ENCODE measurements at regions not wholly inside any gene's neighbourhood (a gene's known extent, or its start where the extent isn't known, plus 50 kb on each side); places are given as distances from the start of the nearest gene placed in this dataset.
A peak's percentile ranks its signal among the peaks of the same experiment; 100 is the strongest.

DNA sequence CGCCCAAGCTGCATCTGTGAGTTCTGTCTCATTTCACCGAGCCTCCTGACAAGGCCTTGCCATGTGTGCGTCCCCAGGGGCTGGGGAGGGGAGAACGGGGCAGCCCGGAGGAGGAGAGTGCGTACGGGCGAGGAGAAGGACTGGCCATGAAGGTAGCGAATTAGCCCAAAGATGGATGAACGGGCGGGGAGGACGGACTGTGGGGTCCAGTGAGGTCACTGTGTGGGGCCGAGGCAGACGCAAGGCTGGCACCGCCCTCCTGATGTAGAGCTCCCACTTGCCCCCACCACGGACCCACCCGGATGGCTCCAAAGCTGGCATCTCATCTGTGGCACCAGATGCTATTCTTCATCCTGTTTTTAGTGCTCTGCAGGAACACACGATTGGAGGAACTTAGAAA, 330.4 kb downstream of the AJAP1 start:
- ATAC-seq: no peak
- H3K4me1 ChIP-seq: no peaks in the 10 kb centered on the region
- DNase-seq: no peak
- no peak for TF ChIP-seq POLR2A (IDR thresholded peaks at IDR 0.05)
- TF ChIP-seq, protein P1, sequence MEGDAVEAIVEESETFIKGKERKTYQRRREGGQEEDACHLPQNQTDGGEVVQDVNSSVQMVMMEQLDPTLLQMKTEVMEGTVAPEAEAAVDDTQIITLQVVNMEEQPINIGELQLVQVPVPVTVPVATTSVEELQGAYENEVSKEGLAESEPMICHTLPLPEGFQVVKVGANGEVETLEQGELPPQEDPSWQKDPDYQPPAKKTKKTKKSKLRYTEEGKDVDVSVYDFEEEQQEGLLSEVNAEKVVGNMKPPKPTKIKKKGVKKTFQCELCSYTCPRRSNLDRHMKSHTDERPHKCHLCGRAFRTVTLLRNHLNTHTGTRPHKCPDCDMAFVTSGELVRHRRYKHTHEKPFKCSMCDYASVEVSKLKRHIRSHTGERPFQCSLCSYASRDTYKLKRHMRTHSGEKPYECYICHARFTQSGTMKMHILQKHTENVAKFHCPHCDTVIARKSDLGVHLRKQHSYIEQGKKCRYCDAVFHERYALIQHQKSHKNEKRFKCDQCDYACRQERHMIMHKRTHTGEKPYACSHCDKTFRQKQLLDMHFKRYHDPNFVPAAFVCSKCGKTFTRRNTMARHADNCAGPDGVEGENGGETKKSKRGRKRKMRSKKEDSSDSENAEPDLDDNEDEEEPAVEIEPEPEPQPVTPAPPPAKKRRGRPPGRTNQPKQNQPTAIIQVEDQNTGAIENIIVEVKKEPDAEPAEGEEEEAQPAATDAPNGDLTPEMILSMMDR (IDR thresholded peaks at IDR 0.05): no peak
- no peaks in the 10 kb centered on the region for H3K9me3 ChIP-seq
- 53% methylated on average over 12 of the region's 18 CpGs for WGBS (ENCODE audit: insufficient coverage, low coverage, low lambda C conversion rate, missing lambda C conversion rate)
- no peak overlapping the region for H3K27ac ChIP-seq
- intact Hi-C loops (cut with DNase I): no loop called here
- no peaks in the 10 kb centered on the region for H3K36me3 ChIP-seq
- no peaks in the 10 kb centered on the region for H3K27me3 ChIP-seq
- no peak overlapping the region for H3K4me3 ChIP-seq

GRCh38 chr1:4980211-4980610, 325.8 kb downstream of the AJAP1 start:
- no peak overlapping the region for H3K4me3 ChIP-seq
- intact Hi-C loops (cut with DNase I): no loop called here
- no peaks in the 10 kb centered on the region for H3K4me1 ChIP-seq
- 45% methylated on average over 2 of the region's 6 CpGs for WGBS (ENCODE audit: insufficient coverage, low coverage, low lambda C conversion rate, missing lambda C conversion rate)
- no peaks in the 10 kb centered on the region for H3K36me3 ChIP-seq
- no peaks in the 10 kb centered on the region for H3K9me3 ChIP-seq
- TF ChIP-seq, protein P1 (IDR thresholded peaks at IDR 0.05): no peak
- no peak for TF ChIP-seq POLR2A (IDR thresholded peaks at IDR 0.05)
- ATAC-seq (no peak), DNase-seq (no peak)
- H3K27me3 ChIP-seq: no peaks in the 10 kb centered on the region
- H3K27ac ChIP-seq: no peak overlapping the region

- H3K9me3 ChIP-seq: no peaks in the 10 kb centered on the region
- H3K4me3 ChIP-seq: no peak overlapping the region
- H3K36me3 ChIP-seq: no peaks in the 10 kb centered on the region
- no peak for DNase-seq
- H3K4me1 ChIP-seq: no peaks in the 10 kb centered on the region
- 35% methylated on average over 4 of the region's 19 CpGs for WGBS (ENCODE audit: insufficient coverage, low coverage, low lambda C conversion rate, missing lambda C conversion rate)
- no peak overlapping the region for H3K27ac ChIP-seq
- no peaks in the 10 kb centered on the region for H3K27me3 ChIP-seq
- intact Hi-C loops (cut with DNase I): no loop called here
- TF ChIP-seq POLR2A (IDR thresholded peaks at IDR 0.05): no peak
- TF ChIP-seq, protein P1 (IDR thresholded peaks at IDR 0.05): no peak
- peak in 2 of 4 donors; percentile 11 to 17 for ATAC-seq
These were observed 324.4 kb downstream of the AJAP1 start for GRCh38 chr1:4978660-4979390.

- WGBS (ENCODE audit: insufficient coverage, low coverage, low lambda C conversion rate, missing lambda C conversion rate): 34% methylated on average over 6 of the region's 11 CpGs
- TF ChIP-seq POLR2A (IDR thresholded peaks at IDR 0.05): no peak
- TF ChIP-seq, protein P1 (IDR thresholded peaks at IDR 0.05): no peak
- H3K27me3 ChIP-seq: no peaks in the 10 kb centered on the region
- no peaks in the 10 kb centered on the region for H3K9me3 ChIP-seq
- H3K36me3 ChIP-seq: no peaks in the 10 kb centered on the region
- no peak overlapping the region for H3K27ac ChIP-seq
- H3K4me1 ChIP-seq: no peaks in the 10 kb centered on the region
- no peak overlapping the region for H3K4me3 ChIP-seq
- ATAC-seq (no peak), DNase-seq (no peak)
- intact Hi-C loops (cut with DNase I): no loop called here
These were observed 323.3 kb downstream of the AJAP1 start for GRCh38 chr1:4977701-4978100.

Data from right lobe of liver (tissue), 6 donors.